K562 (cell line): ENCODE measurements at regions not wholly inside any gene's neighbourhood (a gene's known extent, or its start where the extent isn't known, plus 50 kb on each side); places are given as distances from the start of the nearest gene placed in this dataset.

Experiments used
- ATAC-seq: fragments of 200-7000 bp; cut with Tn5 transposase; 3 replicates; pipeline ENCODE4 v1.9.1; 2020; ENCODE audit warnings: moderate library complexity
- BruUV-seq: library from RNA; stranded (reverse); fragments of 400-500 nt; replicated peaks from 2 replicates; lab custom pipeline; 2021; lab: Mats Ljungman, UMichigan
- CTCF ChIA-PET: fragments of 300-600 bp; formaldehyde crosslinking; extraction: SDS; loops from one replicate; lab custom pipeline; 2021; ENCODE audit warnings: low intra/inter-chr PET ratio; lab: Yijun Ruan, JAX
- POLR2A ChIA-PET: fragments of 300-600, 350-650 bp; sonication (Branson Sonifier 250); formaldehyde crosslinking; extraction: SDS; loops from one replicate; lab custom pipeline; 2021; ENCODE audit warnings: antibody characterized with exemption, inconsistent platforms; lab: Yijun Ruan, JAX
- DNase-seq, 4 experiments: peaks; one replicate each; pipeline versions ENCODE4 v3.0.0 to v3.0.0-alpha.2; 2011 to 2018; ENCODE audit warnings: low spot score in 3 of 4, mixed read lengths in 3 of 4; ENCODE audit errors: extremely low read depth in 1 of 4
- FAIRE-seq: peaks from 2 replicates; lab custom pipeline; 2011; peaks lifted over from hg19 to GRCh38; lab: Jason Lieb, UNC
- H2AFZ ChIP-seq: 2 replicates; pipeline ENCODE4 v1.6.0; 2011; ENCODE audit warnings: low read depth, low read length, control low read depth, inconsistent platforms
- H3K27ac ChIP-seq: fragments of 200-600 bp; 3 replicates; pipeline ENCODE4 v1.8.0; 2011; ENCODE audit warnings: low read depth, mild to moderate bottlenecking, control low read depth, inconsistent platforms, low read length, moderate library complexity, mixed read lengths; ENCODE audit errors: extremely low read depth
- H3K27me3 ChIP-seq, 2 experiments: fragments of 300-600 bp in 1 of 2; 2 replicates in 1 of 2; 3 replicates in 1 of 2; pipeline versions ENCODE4 v1.6.0 to v1.8.0; 2011; ENCODE audit warnings: inconsistent platforms in 2 of 2, low read length in 2 of 2, mild to moderate bottlenecking in 1 of 2, mixed read lengths in 1 of 2, moderate library complexity in 1 of 2; ENCODE audit not compliant: control insufficient read depth in 2 of 2, insufficient read depth in 2 of 2
- H3K36me3 ChIP-seq: fragments of 300-600 bp; 3 replicates; pipeline ENCODE4 v1.8.0; 2011; ENCODE audit warnings: mild to moderate bottlenecking, low read length, inconsistent platforms; ENCODE audit not compliant: control insufficient read depth, insufficient read depth
- H3K4me1 ChIP-seq, 2 experiments: fragments of 200-600 bp in 1 of 2; replicated peaks in 1 of 2; 2 replicates in 1 of 2; 3 replicates in 1 of 2; pipeline versions ENCODE4 v1.5.1 to v1.8.0; 2011; ENCODE audit warnings: inconsistent platforms in 2 of 2, low read length in 2 of 2, mild to moderate bottlenecking in 1 of 2, mixed read lengths in 1 of 2, moderate library complexity in 1 of 2; ENCODE audit not compliant: control insufficient read depth in 2 of 2, insufficient read depth in 2 of 2
- H3K4me2 ChIP-seq: 2 replicates; pipeline ENCODE4 v1.6.1; 2011; ENCODE audit warnings: low read length, control low read depth, inconsistent platforms, mixed read lengths; ENCODE audit not compliant: insufficient read depth
- H3K4me3 ChIP-seq: fragments of 200-600 bp; sonication (generic), shearing (Covaris generic); 2 replicates; pipeline ENCODE4 v1.5.1; 2016; ENCODE audit warnings: control low read depth, inconsistent platforms
- H3K79me2 ChIP-seq: fragments of 200-600 bp; 3 replicates; pipeline ENCODE4 v1.8.0; 2011; ENCODE audit warnings: low read length, inconsistent platforms; ENCODE audit not compliant: control insufficient read depth, insufficient read depth
- H3K9ac ChIP-seq, 2 experiments: 2 replicates each; pipeline versions ENCODE4 v1.6.0 to v1.6.1; 2011; ENCODE audit warnings: low read depth in 2 of 2, low read length in 2 of 2, control low read depth in 1 of 2, inconsistent platforms in 1 of 2, mild to moderate bottlenecking in 1 of 2, mixed read lengths in 1 of 2; ENCODE audit not compliant: insufficient read depth in 1 of 2
- H3K9me1 ChIP-seq: one replicate; pipeline ENCODE4 v1.6.0; 2011; ENCODE audit warnings: inconsistent platforms, mild to moderate bottlenecking, low read length, moderate library complexity; ENCODE audit not compliant: control insufficient read depth, insufficient read depth
- H3K9me3 ChIP-seq: replicated peaks from 2 replicates; pipeline ENCODE4 v1.5.1; 2011; ENCODE audit warnings: low read depth, low read length, inconsistent platforms; ENCODE audit not compliant: control insufficient read depth, insufficient read depth
- H4K20me1 ChIP-seq: replicated peaks from 2 replicates; pipeline ENCODE4 v1.6.1; 2011; ENCODE audit warnings: low read length, inconsistent platforms, mixed read lengths; ENCODE audit not compliant: control insufficient read depth, insufficient read depth
- ARID3B ChIP-seq: fragments of 250-450 bp; sonication (Bioruptor Pico); IDR thresholded peaks from 2 replicates; pipeline ENCODE4 v1.4.0; 2020; ENCODE audit warnings: borderline replicate concordance
- BMI1 ChIP-seq: fragments of 150-350 bp; IDR thresholded peaks from 2 replicates; pipeline ENCODE4 v1.6.1; 2014; ENCODE audit warnings: low read length
- CBX1 ChIP-seq: sonication (generic); IDR thresholded peaks from 2 replicates; pipeline ENCODE4 v1.6.1; 2016; ENCODE audit warnings: antibody characterized with exemption, low read depth, mild to moderate bottlenecking
- E2F1 ChIP-seq: sonication (generic); formaldehyde crosslinking; IDR thresholded peaks from 2 replicates; pipeline ENCODE4 v1.8.1; 2023; ENCODE audit warnings: mild to moderate bottlenecking, missing genetic modification reagents, moderate library complexity
- FOXK1 ChIP-seq: sonication (generic); formaldehyde crosslinking; IDR thresholded peaks from 2 replicates; pipeline ENCODE4 v1.8.0; 2022; ENCODE audit warnings: missing genetic modification reagents, mild to moderate bottlenecking, borderline replicate concordance
- HIVEP1 ChIP-seq: fragments of 250-450 bp; sonication (Bioruptor Pico); IDR thresholded peaks from 2 replicates; pipeline ENCODE4 v1.4.0; 2020; ENCODE audit warnings: mild to moderate bottlenecking
- IRF9 ChIP-seq: fragments of 450-650 bp; IDR thresholded peaks from 2 replicates; pipeline ENCODE4 v1.6.1; 2016; ENCODE audit warnings: missing biosample characterization, missing genetic modification characterization
- PHF21A ChIP-seq: fragments of 450-650 bp; IDR thresholded peaks from 2 replicates; pipeline ENCODE4 v1.6.1; 2017; ENCODE audit warnings: low read depth, borderline replicate concordance
- RB1 ChIP-seq: fragments of 450-650 bp; IDR thresholded peaks from 2 replicates; pipeline ENCODE4 v1.6.1; 2017; ENCODE audit warnings: low read depth, mild to moderate bottlenecking
- RUNX1 ChIP-seq: sonication (generic); IDR thresholded peaks from 2 replicates; pipeline ENCODE4 v1.6.1; 2016; ENCODE audit warnings: antibody characterized with exemption, low read depth
- ZEB2 ChIP-seq: fragments of 450-650 bp; IDR thresholded peaks from 2 replicates; pipeline ENCODE4 v1.6.1; 2016
- ZNF316 ChIP-seq: fragments of 450-650 bp; IDR thresholded peaks from 2 replicates; pipeline ENCODE4 v1.6.1; 2016
- ZNF347 ChIP-seq: fragments of 450-650 bp; formaldehyde crosslinking; IDR thresholded peaks from 2 replicates; pipeline ENCODE4 v1.4.0; 2020; ENCODE audit warnings: low read depth, mild to moderate bottlenecking, moderate library complexity
- WGBS: fragments of 100-300 bp; shearing (Covaris generic); methylation state at CpG from one replicate; pipeline ENCODE4 v1.1.6; 2016; ENCODE audit warnings: low coverage, mixed read lengths; ENCODE audit not compliant: insufficient coverage; ENCODE audit errors: missing lambda C conversion rate; 5-methylcytosine and 5-hydroxymethylcytosine counted together
- in situ Hi-C: fragments of 300-500 bp; cut with MboI; formaldehyde crosslinking; loops from 4 replicates; pipeline ENCODE4 v1.15.0; 2018; ENCODE audit warnings: inconsistent platforms, mixed read lengths
- intact Hi-C: fragments of 100-400 bp; cut with micrococcal nuclease; formaldehyde crosslinking; loops from 2 replicates; pipeline ENCODE4 v1.14.2; 2022

GRCh38 chr14:76951166-76951565 is 77.3 kb downstream of the IRF2BPL start:
- ATAC-seq: no peak
- no TSS peak for BruUV-seq
- H3K9me3 ChIP-seq: no peaks in the 10 kb centered on the region
- no peak overlapping the region for H3K9ac ChIP-seq
- peaks cover 36 to 44% of the 10 kb centered on the region in 2 experiments for H3K4me1 ChIP-seq
- WGBS: 51% methylated on average over 6 of the region's 8 CpGs
- H3K9me1 ChIP-seq: no peaks in the 10 kb centered on the region
- H3K27me3 ChIP-seq: no peaks in the 10 kb centered on the region
- no peaks in the 10 kb centered on the region for H4K20me1 ChIP-seq
- no peak for DNase-seq
- H2AFZ ChIP-seq: peak overlapping the region; percentile 5; the same call in 1 of the 2 replicates
- no peak overlapping the region for H3K27ac ChIP-seq
- FAIRE-seq: no peak
- in situ Hi-C loops: no loop called here
- no peak overlapping the region for H3K4me3 ChIP-seq
- H3K36me3 ChIP-seq: no peaks in the 10 kb centered on the region
- H3K79me2 ChIP-seq: no peaks in the 10 kb centered on the region
- no peak for TF ChIP-seq ZEB2
- no peak for TF ChIP-seq PHF21A
- no peak for TF ChIP-seq BMI1
- TF ChIP-seq FOXK1 (CRISPR knock-in tag): no peak
- no peak for TF ChIP-seq ARID3B (CRISPR knock-in tag)
- no peak for TF ChIP-seq ZNF316
- TF ChIP-seq CBX1: no peak
- TF ChIP-seq HIVEP1 (CRISPR knock-in tag): no peak
- no peak for TF ChIP-seq RUNX1
- no peak for TF ChIP-seq RB1
- no peak for TF ChIP-seq IRF9 (tag)
- no peak for TF ChIP-seq ZNF347 (CRISPR knock-in tag)
- no peak for TF ChIP-seq E2F1 (CRISPR knock-in tag)
- TF ChIP-seq, all 486 proteins: peak for 0
- CTCF ChIA-PET: no interaction called here
- POLR2A ChIA-PET: no interaction called here
- H3K4me2 ChIP-seq: no peak overlapping the region
- intact Hi-C loops: no loop called here
